HepG2 (cell line): ENCODE measurements at regions not wholly inside any gene's neighbourhood (a gene's known extent, or its start where the extent isn't known, plus 50 kb on each side); places are given as distances from the start of the nearest gene placed in this dataset.

Source experiments
- ATAC-seq: fragments of 200-7000 bp; cut with Tn5 transposase; 3 replicates; pipeline ENCODE4 v1.9.1; 2020; ENCODE audit warnings: mild to moderate bottlenecking, moderate library complexity
- BruUV-seq: library from RNA; stranded (reverse); fragments of 400-500 nt; replicated peaks from 2 replicates; lab custom pipeline; 2021; lab: Mats Ljungman, UMichigan
- CTCF ChIA-PET: fragments of 300-600 bp; formaldehyde crosslinking; extraction: SDS; loops from one replicate; lab custom pipeline; 2021; ENCODE audit warnings: low total read pairs, inconsistent platforms, low intra/inter-chr PET ratio; lab: Yijun Ruan, JAX
- POLR2A ChIA-PET: fragments of 350-600 bp; sonication (Branson Sonifier 250); formaldehyde crosslinking; loops from one replicate; lab custom pipeline; 2020; ENCODE audit warnings: antibody characterized with exemption, inconsistent platforms; lab: Yijun Ruan, JAX
- DNase-seq: peaks from one replicate; pipeline ENCODE4 v3.0.0-alpha.2; 2015; ENCODE audit warnings: low spot score
- FAIRE-seq: peaks from 3 replicates; lab custom pipeline; 2011; peaks lifted over from hg19 to GRCh38; lab: Jason Lieb, UNC
- H2AFZ ChIP-seq: one replicate; pipeline ENCODE4 v1.6.1; 2011; ENCODE audit warnings: low read length, inconsistent platforms
- H3K27ac ChIP-seq: fragments of 300-600 bp; 3 replicates; pipeline ENCODE4 v1.8.0; 2011; ENCODE audit warnings: mixed run types, mild to moderate bottlenecking, mixed read lengths, low read length, inconsistent platforms; ENCODE audit not compliant: insufficient read depth; ENCODE audit errors: extremely low read length
- H3K27me3 ChIP-seq, 2 experiments: fragments of 200-600 bp in 1 of 2; 2 replicates in 1 of 2; 3 replicates in 1 of 2; pipeline versions ENCODE4 v1.6.0 to v1.8.0; 2011; ENCODE audit warnings: low read length in 2 of 2, mild to moderate bottlenecking in 2 of 2, moderate library complexity in 2 of 2, inconsistent platforms in 1 of 2; ENCODE audit not compliant: insufficient read depth in 2 of 2, control insufficient read depth in 1 of 2
- H3K36me3 ChIP-seq, 2 experiments: fragments of 200-600 bp in 1 of 2; replicated peaks in 1 of 2; 2 replicates in 1 of 2; 3 replicates in 1 of 2; pipeline versions ENCODE4 v1.5.1 to v1.8.0; 2011; ENCODE audit warnings: low read length in 2 of 2, inconsistent platforms in 1 of 2; ENCODE audit not compliant: insufficient read depth in 2 of 2, control insufficient read depth in 1 of 2
- H3K4me1 ChIP-seq: 2 replicates; pipeline ENCODE4 v1.5.1; 2012; ENCODE audit warnings: low read length, inconsistent platforms; ENCODE audit not compliant: insufficient read depth
- H3K4me2 ChIP-seq: 2 replicates; pipeline ENCODE4 v1.6.0; 2011; ENCODE audit warnings: low read depth, low read length, inconsistent platforms
- H3K4me3 ChIP-seq, 3 experiments: fragments of 200-600 bp in 1 of 3; sonication (generic), shearing (Covaris generic) in 1 of 3; replicated peaks in 1 of 3; 2 replicates each; pipeline ENCODE4 v1.5.1; 2011 to 2016; ENCODE audit warnings: low read length in 3 of 3, inconsistent platforms in 2 of 3, low read depth in 2 of 3, mild to moderate bottlenecking in 2 of 3, control low read depth in 1 of 3, mixed read lengths in 1 of 3; ENCODE audit not compliant: insufficient read depth in 1 of 3
- H3K79me2 ChIP-seq: one replicate; pipeline ENCODE4 v1.6.1; 2011; ENCODE audit warnings: low read length, inconsistent platforms; ENCODE audit not compliant: insufficient read depth
- H3K9ac ChIP-seq: 2 replicates; pipeline ENCODE4 v1.6.0; 2011; ENCODE audit warnings: mild to moderate bottlenecking, low read depth, low read length, inconsistent platforms; ENCODE audit not compliant: insufficient read depth
- H3K9me3 ChIP-seq: 2 replicates; pipeline ENCODE4 v1.5.1; 2012; ENCODE audit warnings: mild to moderate bottlenecking, low read length
- H4K20me1 ChIP-seq: 2 replicates; pipeline ENCODE4 v1.6.0; 2011; ENCODE audit warnings: inconsistent platforms, mild to moderate bottlenecking, low read length, moderate library complexity; ENCODE audit not compliant: insufficient read depth
- ASH2L ChIP-seq: fragments of 300-600, 200-600 bp; sonication (generic); IDR thresholded peaks from 2 replicates; pipeline ENCODE4 v1.7.0; 2017; ENCODE audit warnings: low read depth, mild to moderate bottlenecking, moderate library complexity, mixed read lengths, low read length; ENCODE audit not compliant: insufficient read length
- CCAR2 ChIP-seq: fragments of 200-400 bp; formaldehyde crosslinking; optimal IDR thresholded peaks from 2 replicates; pipeline ENCODE3; 2018; ENCODE audit warnings: low read depth, mild to moderate bottlenecking, low read length, moderate library complexity
- DR1 ChIP-seq: sonication (generic); formaldehyde crosslinking; IDR thresholded peaks from 2 replicates; pipeline ENCODE4 v1.8.0; 2021; ENCODE audit warnings: mild to moderate bottlenecking, missing genetic modification reagents, inconsistent platforms
- ETV5 ChIP-seq: IDR thresholded peaks from 2 replicates; pipeline ENCODE4 v1.6.1; 2018; ENCODE audit warnings: missing biosample characterization, missing genetic modification reagents, inconsistent platforms, borderline replicate concordance
- FOSL1 ChIP-seq: sonication (generic); formaldehyde crosslinking; IDR thresholded peaks from 2 replicates; pipeline ENCODE4 v1.9.0; 2021; ENCODE audit warnings: missing genetic modification reagents, borderline replicate concordance
- GABPB1 ChIP-seq: IDR thresholded peaks from 2 replicates; pipeline ENCODE4 v1.6.1; 2016; ENCODE audit warnings: mild to moderate bottlenecking, missing genetic modification reagents, moderate library complexity, missing compliant biosample characterization
- MATR3 ChIP-seq: sonication (generic); formaldehyde crosslinking; IDR thresholded peaks from 2 replicates; pipeline ENCODE4 v1.4.0; 2020; ENCODE audit warnings: missing genetic modification reagents
- MTF2 ChIP-seq: sonication (generic); formaldehyde crosslinking; IDR thresholded peaks from 2 replicates; pipeline ENCODE4 v1.5.0; 2020; ENCODE audit warnings: missing genetic modification reagents, borderline replicate concordance
- SMARCC2 ChIP-seq: fragments of 450-650 bp; IDR thresholded peaks from 2 replicates; pipeline ENCODE4 v1.6.1; 2017; ENCODE audit warnings: antibody characterized with exemption, mild to moderate bottlenecking
- STAG1 ChIP-seq: sonication (generic); formaldehyde crosslinking; IDR thresholded peaks from 2 replicates; pipeline ENCODE4 v1.4.0; 2020; ENCODE audit warnings: missing genetic modification reagents
- TEAD2 ChIP-seq: sonication (generic); formaldehyde crosslinking; IDR thresholded peaks from 2 replicates; pipeline ENCODE4 v1.9.0; 2021; ENCODE audit warnings: missing genetic modification reagents
- ZNF343 ChIP-seq: sonication (generic); formaldehyde crosslinking; IDR thresholded peaks from 2 replicates; pipeline ENCODE4 v1.4.0; 2020; ENCODE audit warnings: mild to moderate bottlenecking, missing genetic modification reagents
- ZNF75D ChIP-seq: sonication (generic); formaldehyde crosslinking; IDR thresholded peaks from 2 replicates; pipeline ENCODE4 v1.8.1; 2023; ENCODE audit warnings: missing genetic modification reagents, mild to moderate bottlenecking, borderline replicate concordance
- WGBS: methylation state at CpG from one replicate; pipeline ENCODE4 v1.1.6; 2017; ENCODE audit warnings: low lambda C conversion rate; 5-methylcytosine and 5-hydroxymethylcytosine counted together
- in situ Hi-C: cut with HindIII; loops from 2 replicates; pipeline ENCODE4 v1.10.0; 2017; ENCODE audit warnings: low pct_unique_long_range_greater_than_20kb; ENCODE audit not compliant: extremely low pct_ligation_motif_present
- intact Hi-C: fragments of 100-400 bp; cut with micrococcal nuclease; formaldehyde crosslinking; loops from one replicate; pipeline ENCODE4 v1.10.0; 2022; ENCODE audit not compliant: unreplicated experiment
- TF ChIP-seq, protein P1 (sequence below): sonication (generic); formaldehyde crosslinking; IDR thresholded peaks from 2 replicates; pipeline ENCODE4 v1.4.0; 2020; ENCODE audit warnings: missing genetic modification reagents
- TF ChIP-seq, protein P2 (sequence below): sonication (generic); formaldehyde crosslinking; IDR thresholded peaks from 2 replicates; pipeline ENCODE4 v1.8.0; 2022; ENCODE audit warnings: missing genetic modification reagents, mild to moderate bottlenecking, inconsistent platforms, borderline replicate concordance

DNA sequence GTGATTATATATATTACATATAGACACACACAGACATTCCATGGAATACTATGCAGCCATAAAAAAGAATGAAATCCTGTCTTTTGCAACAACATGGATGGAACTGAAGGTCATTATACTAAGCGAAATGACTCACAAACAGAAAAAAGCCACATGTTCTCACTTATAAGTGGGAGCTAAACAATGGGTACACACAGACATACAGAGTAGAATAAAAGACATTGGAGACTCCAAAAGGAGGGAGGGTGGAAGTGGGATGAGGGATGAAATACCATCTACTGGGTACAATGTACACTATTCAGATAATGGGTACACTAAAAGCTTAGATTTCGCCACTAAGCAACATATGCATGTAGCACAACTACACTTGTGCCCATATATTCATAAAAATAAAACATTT, 170.0 kb upstream of the RGMB start:
- no peak overlapping the region for H3K4me3 ChIP-seq
- no peaks in the 10 kb centered on the region for H3K9me3 ChIP-seq
- H3K9ac ChIP-seq: no peak overlapping the region
- no peak overlapping the region for H2AFZ ChIP-seq
- ChIA-PET POLR2A (no interaction called here), CTCF (no interaction called here)
- in situ Hi-C loops: no loop called here
- H3K4me2 ChIP-seq: no peak overlapping the region
- H3K79me2 ChIP-seq: no peaks in the 10 kb centered on the region
- WGBS: 9% methylated on average over 2 of the region's 2 CpGs
- no peaks in the 10 kb centered on the region for H3K36me3 ChIP-seq
- ATAC-seq (no peak), FAIRE-seq (no peak)
- no peaks in the 10 kb centered on the region for H3K27me3 ChIP-seq
- H3K27ac ChIP-seq: no peak overlapping the region
- TF ChIP-seq ASH2L (no peak), FOSL1 (no peak), GABPB1 (CRISPR knock-in tag) (no peak), MTF2 (CRISPR knock-in tag) (no peak), SMARCC2 (no peak), STAG1 (no peak), ZNF75D (CRISPR knock-in tag) (no peak), TEAD2 (CRISPR knock-in tag) (no peak), ETV5 (CRISPR knock-in tag) (no peak), MATR3 (CRISPR knock-in tag) (no peak), ZNF343 (CRISPR knock-in tag) (no peak), CCAR2 (no peak), DR1 (no peak)
- TF ChIP-seq, protein P1, sequence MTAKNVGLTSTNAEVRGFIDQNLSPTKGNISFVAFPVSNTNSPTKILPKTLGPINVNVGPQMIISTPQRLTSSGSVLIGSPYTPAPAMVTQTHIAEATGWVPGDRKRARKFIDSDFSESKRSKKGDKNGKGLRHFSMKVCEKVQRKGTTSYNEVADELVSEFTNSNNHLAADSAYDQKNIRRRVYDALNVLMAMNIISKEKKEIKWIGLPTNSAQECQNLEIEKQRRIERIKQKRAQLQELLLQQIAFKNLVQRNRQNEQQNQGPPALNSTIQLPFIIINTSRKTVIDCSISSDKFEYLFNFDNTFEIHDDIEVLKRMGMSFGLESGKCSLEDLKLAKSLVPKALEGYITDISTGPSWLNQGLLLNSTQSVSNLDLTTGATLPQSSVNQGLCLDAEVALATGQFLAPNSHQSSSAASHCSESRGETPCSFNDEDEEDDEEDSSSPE (CRISPR knock-in tag): no peak
- TF ChIP-seq, protein P2, sequence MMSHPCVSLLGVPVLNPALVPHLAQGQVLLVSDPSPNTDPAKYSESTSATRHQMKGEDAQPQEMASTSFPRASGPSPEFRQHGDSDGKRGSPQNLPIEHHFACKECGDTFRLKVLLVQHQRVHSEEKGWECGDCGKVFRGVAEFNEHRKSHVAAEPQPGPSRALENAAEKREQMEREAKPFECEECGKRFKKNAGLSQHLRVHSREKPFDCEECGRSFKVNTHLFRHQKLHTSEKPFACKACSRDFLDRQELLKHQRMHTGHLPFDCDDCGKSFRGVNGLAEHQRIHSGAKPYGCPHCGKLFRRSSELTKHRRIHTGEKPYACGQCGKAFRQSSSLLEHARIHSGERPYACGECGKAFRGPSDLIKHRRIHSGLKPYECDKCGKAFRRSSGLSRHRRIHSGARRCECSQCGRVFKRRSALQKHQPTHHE (CRISPR knock-in tag): no peak
- TF ChIP-seq, all 625 proteins: peak for 0
- intact Hi-C loops: no loop called here
- H3K4me1 ChIP-seq: no peaks in the 10 kb centered on the region
- H4K20me1 ChIP-seq: no peaks in the 10 kb centered on the region
- DNase-seq: no peak
- no TSS peak for BruUV-seq
